ENCODE measurements at regions not wholly inside any gene's neighbourhood (a gene's known extent, or its start where the extent isn't known, plus 50 kb on each side); places are given as distances from the start of the nearest gene placed in this dataset.

- Histone ChIP-seq H3K9me3 (no peaks in the 10 kb centered on the region), H3K27ac (peak overlapping the region in 3 of 4 donors; percentile 33 to 75 (median 59)), H3K36me3 (no peaks in the 10 kb centered on the region), H3K4me3 (peak overlapping the region; percentile 30 to 62 (median 46)), H3K27me3 (no peaks in the 10 kb centered on the region), H3K4me1 (no peaks in the 10 kb centered on the region)
- intact Hi-C loops (cut with DNase I): no loop called here
- TF ChIP-seq CTCF (IDR thresholded peaks at IDR 0.05): no peak
- FAIRE-seq (no peak), ATAC-seq (peak; percentile 10 to 29 (median 24)), DNase-seq (no peak)
- WGBS, 2 donors: 82 to 83% methylated on average over 18 of the region's 18 CpGs
Measured at GRCh38 chr5:127228540-127229184, 61.9 kb upstream of the MEGF10 start.

GRCh38 chr5:127229185-127229889, 61.3 kb upstream of the MEGF10 start:
- Histone ChIP-seq H3K4me1 (no peaks in the 10 kb centered on the region), H3K9me3 (no peaks in the 10 kb centered on the region), H3K27me3 (no peaks in the 10 kb centered on the region), H3K27ac (peak overlapping the region; percentile 33 to 75 (median 53)), H3K4me3 (peak overlapping the region; percentile 30 to 62 (median 46)), H3K36me3 (no peaks in the 10 kb centered on the region)
- WGBS, 2 donors: 2 to 3% methylated on average over 57 to 61 of the region's 61 CpGs
- no peak for FAIRE-seq
- peak; percentile 77 to 92 (median 88) for ATAC-seq
- intact Hi-C loops (cut with DNase I): no loop called here
- peak; percentile 29 to 81 (median 54) for DNase-seq
- TF ChIP-seq CTCF (IDR thresholded peaks at IDR 0.05): no peak

- 91 to 97% methylated on average over 3 of the region's 3 CpGs for WGBS, 2 donors
- Histone ChIP-seq H3K4me3 (no peak overlapping the region), H3K9me3 (no peaks in the 10 kb centered on the region), H3K36me3 (no peaks in the 10 kb centered on the region), H3K4me1 (no peaks in the 10 kb centered on the region), H3K27me3 (no peaks in the 10 kb centered on the region), H3K27ac (no peak overlapping the region)
- no peak for TF ChIP-seq CTCF (IDR thresholded peaks at IDR 0.05)
- intact Hi-C loops (cut with DNase I): no loop called here
- ATAC-seq (no peak), DNase-seq (no peak), FAIRE-seq (no peak)
Measured at GRCh38 chr5:127231118-127231517, 59.5 kb upstream of the MEGF10 start.

GRCh38 chr5:127233590-127233989, 57.0 kb upstream of the MEGF10 start:
- intact Hi-C loops (cut with DNase I): no loop called here

More at GRCh38 chr5:127233590-127233989, 57.0 kb upstream of the MEGF10 start:
- ATAC-seq: no peak
- 68 to 75% methylated on average over 3 of the region's 3 CpGs for WGBS, 2 donors
- TF ChIP-seq CTCF (IDR thresholded peaks at IDR 0.05): no peak
- Histone ChIP-seq H3K4me3 (no peak overlapping the region), H3K9me3 (no peaks in the 10 kb centered on the region), H3K4me1 (no peaks in the 10 kb centered on the region), H3K27ac (no peak overlapping the region), H3K36me3 (no peaks in the 10 kb centered on the region), H3K27me3 (no peaks in the 10 kb centered on the region)
- no peak for FAIRE-seq
- no peak for DNase-seq

All from pancreas (tissue), 10 donors.